SK-N-SH (cell line): ENCODE measurements at regions not wholly inside any gene's neighbourhood (a gene's known extent, or its start where the extent isn't known, plus 50 kb on each side); places are given as distances from the start of the nearest gene placed in this dataset.

Source experiments
- CTCF ChIA-PET: fragments of 300-600, 350-600 bp; formaldehyde crosslinking; extraction: SDS; loops from one replicate; lab custom pipeline; 2021; lab: Yijun Ruan, JAX
- POLR2A ChIA-PET: fragments of 350-600 bp; sonication (Branson Sonifier 250); formaldehyde crosslinking; extraction: SDS; loops from one replicate; lab custom pipeline; 2020; ENCODE audit warnings: antibody characterized with exemption, inconsistent platforms; lab: Yijun Ruan, JAX
- DNase-seq: peaks from one replicate; pipeline ENCODE4 v3.0.0; 2012
- H2AFZ ChIP-seq: fragments of 200-600 bp; sonication (generic); 2 replicates; pipeline ENCODE4 v1.8.1; 2016; ENCODE audit warnings: antibody characterized with exemption, mild to moderate bottlenecking, low read depth
- H3F3A ChIP-seq: fragments of 200-600 bp; sonication (generic); replicated peaks from 2 replicates; pipeline ENCODE3; 2016; ENCODE audit warnings: antibody characterized with exemption, mild to moderate bottlenecking; ENCODE audit not compliant: insufficient read depth
- H3K27ac ChIP-seq, 2 experiments: fragments of 200-500 bp in 1 of 2; fragments of 200-600 bp in 1 of 2; sonication (Bioruptor generic) in 1 of 2; sonication (generic), shearing (Covaris generic) in 1 of 2; 2 replicates each; pipeline versions ENCODE4 v1.5.1 to v1.6.1; 2014 to 2016; ENCODE audit warnings: low read depth in 2 of 2, inconsistent platforms in 1 of 2, low read length in 1 of 2, mild to moderate bottlenecking in 1 of 2, mixed read lengths in 1 of 2
- H3K27me3 ChIP-seq: fragments of 200-600 bp; sonication (generic), shearing (Covaris generic); 2 replicates; pipeline ENCODE4 v1.6.1; 2016; ENCODE audit warnings: mixed run types; ENCODE audit not compliant: insufficient read depth
- H3K36me3 ChIP-seq, 2 experiments: fragments of 200-500 bp in 1 of 2; fragments of 200-600 bp in 1 of 2; sonication (Bioruptor generic) in 1 of 2; sonication (generic) in 1 of 2; replicated peaks in 1 of 2; 2 replicates each; pipeline versions ENCODE3 to v1.5.1; 2014 to 2016; ENCODE audit warnings: low read length in 1 of 2, mild to moderate bottlenecking in 1 of 2; ENCODE audit not compliant: insufficient read depth in 2 of 2, control insufficient read depth in 1 of 2
- H3K4me1 ChIP-seq, 2 experiments: fragments of 200-500 bp in 1 of 2; fragments of 200-600 bp in 1 of 2; sonication (Bioruptor generic) in 1 of 2; sonication (generic), shearing (Covaris generic) in 1 of 2; 2 replicates each; pipeline versions ENCODE4 v1.5.1 to v1.6.1; 2014 to 2016; ENCODE audit warnings: low read depth in 1 of 2, low read length in 1 of 2, mixed run types in 1 of 2; ENCODE audit not compliant: insufficient read depth in 2 of 2, control insufficient read depth in 1 of 2
- H3K4me2 ChIP-seq: fragments of 200-600 bp; sonication (generic), shearing (Covaris generic); 2 replicates; pipeline ENCODE4 v1.6.1; 2017; ENCODE audit warnings: mixed run types
- H3K4me3 ChIP-seq, 2 experiments: fragments of 200-500 bp in 1 of 2; fragments of 200-600 bp in 1 of 2; sonication (Bioruptor generic) in 1 of 2; sonication (generic), shearing (Covaris generic) in 1 of 2; 2 replicates each; pipeline versions ENCODE4 v1.5.1 to v1.8.1; 2014 to 2016; ENCODE audit warnings: low read depth in 2 of 2, inconsistent platforms in 1 of 2, low read length in 1 of 2, mild to moderate bottlenecking in 1 of 2, mixed read lengths in 1 of 2, moderate library complexity in 1 of 2
- H3K79me2 ChIP-seq: fragments of 200-600 bp; sonication (generic); 2 replicates; pipeline ENCODE4 v1.8.1; 2017; ENCODE audit warnings: mild to moderate bottlenecking; ENCODE audit not compliant: insufficient read depth
- H3K9ac ChIP-seq: fragments of 200-600 bp; sonication (generic); 2 replicates; pipeline ENCODE4 v1.6.1; 2017; ENCODE audit warnings: mixed run types
- H3K9me2 ChIP-seq: fragments of 200-600 bp; sonication (generic); 2 replicates; pipeline ENCODE4 v1.6.1; 2017; ENCODE audit warnings: mixed run types
- H3K9me3 ChIP-seq: fragments of 200-600 bp; sonication (generic); 2 replicates; pipeline ENCODE4 v1.6.1; 2017; ENCODE audit warnings: mixed run types, mild to moderate bottlenecking, moderate library complexity
- H4K20me1 ChIP-seq: fragments of 200-600 bp; sonication (generic); 2 replicates; pipeline ENCODE4 v1.6.1; 2017; ENCODE audit warnings: mild to moderate bottlenecking, mixed run types; ENCODE audit not compliant: insufficient read depth
- CTCF ChIP-seq: fragments of 200-600 bp; sonication (generic); IDR thresholded peaks from 2 replicates; pipeline ENCODE4 v1.6.1; 2017; ENCODE audit warnings: antibody characterized with exemption, mild to moderate bottlenecking, moderate library complexity
- ELF1 ChIP-seq: IDR thresholded peaks from 2 replicates; pipeline ENCODE4 v1.4.0; 2012
- EZH2phosphoT487 ChIP-seq: fragments of 200-600 bp; sonication (generic); IDR thresholded peaks from 2 replicates; pipeline ENCODE4 v1.6.1; 2017; ENCODE audit warnings: low read depth, mixed run types, mild to moderate bottlenecking, antibody characterized with exemption, moderate library complexity, borderline replicate concordance
- FOSL2 ChIP-seq: IDR thresholded peaks from 2 replicates; pipeline ENCODE4 v1.4.0; 2012; ENCODE audit warnings: low read depth, mild to moderate bottlenecking, moderate library complexity, borderline replicate concordance
- FOXJ3 ChIP-seq: sonication (generic); formaldehyde crosslinking; IDR thresholded peaks from 2 replicates; pipeline ENCODE4 v1.5.1; 2020; ENCODE audit warnings: mild to moderate bottlenecking, missing genetic modification reagents
- GABPA ChIP-seq: IDR thresholded peaks from 2 replicates; pipeline ENCODE4 v1.4.0; 2012; ENCODE audit warnings: low read depth, mild to moderate bottlenecking
- GATA2 ChIP-seq: sonication (generic); formaldehyde crosslinking; IDR thresholded peaks from 2 replicates; pipeline ENCODE4 v1.5.0; 2020; ENCODE audit warnings: mild to moderate bottlenecking, missing genetic modification reagents
- MEF2A ChIP-seq: IDR thresholded peaks from 2 replicates; pipeline ENCODE4 v1.4.0; 2012; ENCODE audit warnings: low read depth, borderline replicate concordance
- MXI1 ChIP-seq: IDR thresholded peaks from 2 replicates; pipeline ENCODE4 v1.6.1; 2012; ENCODE audit warnings: mild to moderate bottlenecking, low read depth, low read length, improper control_type of control experiment
- NRF1 ChIP-seq: IDR thresholded peaks from 2 replicates; pipeline ENCODE4 v1.6.1; 2012; ENCODE audit warnings: low read depth, mild to moderate bottlenecking, low read length
- POLR2AphosphoS5 ChIP-seq: IDR thresholded peaks from 2 replicates; pipeline ENCODE4 v1.6.1; 2012; ENCODE audit warnings: low read depth, low read length
- RAD21 ChIP-seq: IDR thresholded peaks from 2 replicates; pipeline ENCODE4 v1.6.1; 2012; ENCODE audit warnings: mild to moderate bottlenecking, low read length
- RFX5 ChIP-seq: IDR thresholded peaks from 2 replicates; pipeline ENCODE4 v1.6.1; 2012; ENCODE audit warnings: mild to moderate bottlenecking, improper control_type of control experiment, low read length
- SMC3 ChIP-seq: IDR thresholded peaks from 2 replicates; pipeline ENCODE4 v1.6.1; 2012; ENCODE audit warnings: low read depth, low read length, improper control_type of control experiment
- TAF1 ChIP-seq: IDR thresholded peaks from 2 replicates; pipeline ENCODE4 v1.6.1; 2012; ENCODE audit warnings: low read depth, mild to moderate bottlenecking, low read length, moderate library complexity, borderline replicate concordance
- TCF12 ChIP-seq: IDR thresholded peaks from 2 replicates; pipeline ENCODE4 v1.4.0; 2012
- TEAD4 ChIP-seq: IDR thresholded peaks from 2 replicates; pipeline ENCODE4 v1.4.0; 2012; ENCODE audit warnings: mild to moderate bottlenecking, borderline replicate concordance; ENCODE audit not compliant: insufficient read depth
- USF2 ChIP-seq: fragments of 150-350 bp; IDR thresholded peaks from 2 replicates; pipeline ENCODE4 v1.6.1; 2017; ENCODE audit warnings: antibody characterized with exemption, low read length, low read depth, borderline replicate concordance
- WGBS: methylation state at CpG from one replicate; pipeline ENCODE4 v1.1.6; 2017; ENCODE audit warnings: low lambda C conversion rate; 5-methylcytosine and 5-hydroxymethylcytosine counted together
- TF ChIP-seq, protein P1 (sequence below): IDR thresholded peaks from 2 replicates; pipeline ENCODE4 v1.4.0; 2012; ENCODE audit warnings: low read depth, borderline replicate concordance
- TF ChIP-seq, protein P2 (sequence below): IDR thresholded peaks from 2 replicates; pipeline ENCODE4 v1.4.0; 2012; ENCODE audit warnings: low read depth
- TF ChIP-seq, protein P3 (sequence below): fragments of 150-350 bp; IDR thresholded peaks from 2 replicates; pipeline ENCODE4 v1.6.1; 2016; ENCODE audit warnings: mild to moderate bottlenecking, low read depth, low read length

- H3K27ac ChIP-seq = no peak overlapping the region
- TF ChIP-seq GATA2 (CRISPR knock-in tag) (no peak), USF2 (no peak)
- TF ChIP-seq, protein P1, sequence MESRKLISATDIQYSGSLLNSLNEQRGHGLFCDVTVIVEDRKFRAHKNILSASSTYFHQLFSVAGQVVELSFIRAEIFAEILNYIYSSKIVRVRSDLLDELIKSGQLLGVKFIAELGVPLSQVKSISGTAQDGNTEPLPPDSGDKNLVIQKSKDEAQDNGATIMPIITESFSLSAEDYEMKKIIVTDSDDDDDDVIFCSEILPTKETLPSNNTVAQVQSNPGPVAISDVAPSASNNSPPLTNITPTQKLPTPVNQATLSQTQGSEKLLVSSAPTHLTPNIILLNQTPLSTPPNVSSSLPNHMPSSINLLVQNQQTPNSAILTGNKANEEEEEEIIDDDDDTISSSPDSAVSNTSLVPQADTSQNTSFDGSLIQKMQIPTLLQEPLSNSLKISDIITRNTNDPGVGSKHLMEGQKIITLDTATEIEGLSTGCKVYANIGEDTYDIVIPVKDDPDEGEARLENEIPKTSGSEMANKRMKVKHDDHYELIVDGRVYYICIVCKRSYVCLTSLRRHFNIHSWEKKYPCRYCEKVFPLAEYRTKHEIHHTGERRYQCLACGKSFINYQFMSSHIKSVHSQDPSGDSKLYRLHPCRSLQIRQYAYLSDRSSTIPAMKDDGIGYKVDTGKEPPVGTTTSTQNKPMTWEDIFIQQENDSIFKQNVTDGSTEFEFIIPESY = no peak
- no peaks in the 10 kb centered on the region for H3F3A ChIP-seq
- H3K27me3 ChIP-seq = no peaks in the 10 kb centered on the region
- H3K9me2 ChIP-seq = no peaks in the 10 kb centered on the region
- no peak overlapping the region for H3K4me2 ChIP-seq
- CTCF ChIA-PET = no interaction called here
- H3K9ac ChIP-seq = no peak overlapping the region
- no peaks in the 10 kb centered on the region for H3K36me3 ChIP-seq
- no peak overlapping the region for H3K4me3 ChIP-seq
- no peak overlapping the region for H2AFZ ChIP-seq
- no peaks in the 10 kb centered on the region for H3K79me2 ChIP-seq
- no peaks in the 10 kb centered on the region for H3K9me3 ChIP-seq
- H3K4me1 ChIP-seq = no peaks in the 10 kb centered on the region
- H4K20me1 ChIP-seq = no peaks in the 10 kb centered on the region
- POLR2A ChIA-PET = no interaction called here
- WGBS = 40% methylated on average over 3 of the region's 3 CpGs
- DNase-seq = no peak
Observed at GRCh38 chr1:106524631-106525030, 531.8 kb upstream of the PRMT6 start.

DNA sequence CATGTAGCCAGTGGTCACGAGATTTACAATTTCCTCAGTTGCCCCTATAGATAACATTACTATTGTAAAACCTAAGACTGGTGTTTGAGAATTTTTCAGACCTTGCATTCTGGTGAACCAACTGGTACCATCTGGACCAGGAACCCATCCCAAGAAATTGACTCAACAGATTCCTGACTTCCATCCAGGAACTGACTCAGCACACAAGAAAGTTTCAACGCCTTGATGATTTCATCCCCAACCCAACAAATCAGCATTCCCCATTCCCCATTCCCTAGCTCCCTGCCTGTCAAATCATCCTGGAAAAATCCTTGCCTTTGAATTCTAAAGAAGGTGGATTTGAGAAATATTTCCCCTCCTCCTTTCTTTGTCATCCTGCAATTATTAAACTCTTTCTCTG lies 529.8 kb upstream of the PRMT6 start:
- Histone ChIP-seq H3K9me3 (no peaks in the 10 kb centered on the region), H3K4me2 (no peak overlapping the region), H3K27ac (no peak overlapping the region), H3F3A (no peaks in the 10 kb centered on the region), H3K4me1 (no peaks in the 10 kb centered on the region), H3K4me3 (no peak overlapping the region), H3K9ac (no peak overlapping the region), H4K20me1 (no peaks in the 10 kb centered on the region), H3K27me3 (no peaks in the 10 kb centered on the region), H3K79me2 (no peaks in the 10 kb centered on the region), H3K9me2 (no peaks in the 10 kb centered on the region), H2AFZ (0 out of 2 replicates have a peak overlapping the region, but pooled peaks have one; percentile 35), H3K36me3 (no peaks in the 10 kb centered on the region)
- no peak for DNase-seq
- TF ChIP-seq SMC3 (no peak), ELF1 (no peak), NRF1 (no peak), TAF1 (no peak), EZH2phosphoT487 (no peak), CTCF (no peak), MXI1 (no peak), GABPA (no peak), TCF12 (no peak), POLR2AphosphoS5 (no peak), FOSL2 (no peak), USF2 (no peak), TEAD4 (no peak), RFX5 (no peak), MEF2A (no peak), GATA2 (CRISPR knock-in tag) (no peak), RAD21 (no peak), FOXJ3 (CRISPR knock-in tag) (no peak)
- TF ChIP-seq, protein P2, sequence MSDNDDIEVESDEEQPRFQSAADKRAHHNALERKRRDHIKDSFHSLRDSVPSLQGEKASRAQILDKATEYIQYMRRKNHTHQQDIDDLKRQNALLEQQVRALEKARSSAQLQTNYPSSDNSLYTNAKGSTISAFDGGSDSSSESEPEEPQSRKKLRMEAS = no peak
- TF ChIP-seq, protein P3, sequence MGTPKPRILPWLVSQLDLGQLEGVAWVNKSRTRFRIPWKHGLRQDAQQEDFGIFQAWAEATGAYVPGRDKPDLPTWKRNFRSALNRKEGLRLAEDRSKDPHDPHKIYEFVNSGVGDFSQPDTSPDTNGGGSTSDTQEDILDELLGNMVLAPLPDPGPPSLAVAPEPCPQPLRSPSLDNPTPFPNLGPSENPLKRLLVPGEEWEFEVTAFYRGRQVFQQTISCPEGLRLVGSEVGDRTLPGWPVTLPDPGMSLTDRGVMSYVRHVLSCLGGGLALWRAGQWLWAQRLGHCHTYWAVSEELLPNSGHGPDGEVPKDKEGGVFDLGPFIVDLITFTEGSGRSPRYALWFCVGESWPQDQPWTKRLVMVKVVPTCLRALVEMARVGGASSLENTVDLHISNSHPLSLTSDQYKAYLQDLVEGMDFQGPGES = no peak
- ChIA-PET POLR2A (no interaction called here), CTCF (no interaction called here)
- WGBS = 18% methylated on average over 2 of the region's 2 CpGs
